ENCODE measurements at regions not wholly inside any gene's neighbourhood (a gene's known extent, or its start where the extent isn't known, plus 50 kb on each side); places are given as distances from the start of the nearest gene placed in this dataset.
A peak's percentile ranks its signal among the peaks of the same experiment; 100 is the strongest.
"Not testable (repeated sequence)": the region's sequence is repeated elsewhere in the genome, so short reads cannot be mapped to it uniquely, and the experiment has no call there.

DNA sequence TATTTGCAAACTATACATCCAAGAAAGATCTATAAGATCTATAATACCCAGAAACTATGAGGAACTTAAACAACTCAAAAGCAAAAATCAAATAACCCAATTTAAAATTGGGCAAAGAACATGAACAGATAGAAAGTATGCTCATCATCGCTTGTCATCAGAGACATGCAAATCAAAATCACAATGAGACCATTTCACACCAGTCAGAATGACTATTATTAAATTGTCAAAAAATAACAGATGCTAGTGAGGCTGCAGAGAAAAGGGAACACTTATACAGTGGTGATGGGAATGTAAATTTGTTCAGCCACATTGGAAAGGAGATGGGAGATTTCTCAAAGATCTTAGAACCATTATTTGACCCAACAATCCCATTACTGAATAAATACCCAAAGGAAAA is 1451.7 kb upstream of the ADGRL3 start:
- FAIRE-seq: no peak

DNA sequence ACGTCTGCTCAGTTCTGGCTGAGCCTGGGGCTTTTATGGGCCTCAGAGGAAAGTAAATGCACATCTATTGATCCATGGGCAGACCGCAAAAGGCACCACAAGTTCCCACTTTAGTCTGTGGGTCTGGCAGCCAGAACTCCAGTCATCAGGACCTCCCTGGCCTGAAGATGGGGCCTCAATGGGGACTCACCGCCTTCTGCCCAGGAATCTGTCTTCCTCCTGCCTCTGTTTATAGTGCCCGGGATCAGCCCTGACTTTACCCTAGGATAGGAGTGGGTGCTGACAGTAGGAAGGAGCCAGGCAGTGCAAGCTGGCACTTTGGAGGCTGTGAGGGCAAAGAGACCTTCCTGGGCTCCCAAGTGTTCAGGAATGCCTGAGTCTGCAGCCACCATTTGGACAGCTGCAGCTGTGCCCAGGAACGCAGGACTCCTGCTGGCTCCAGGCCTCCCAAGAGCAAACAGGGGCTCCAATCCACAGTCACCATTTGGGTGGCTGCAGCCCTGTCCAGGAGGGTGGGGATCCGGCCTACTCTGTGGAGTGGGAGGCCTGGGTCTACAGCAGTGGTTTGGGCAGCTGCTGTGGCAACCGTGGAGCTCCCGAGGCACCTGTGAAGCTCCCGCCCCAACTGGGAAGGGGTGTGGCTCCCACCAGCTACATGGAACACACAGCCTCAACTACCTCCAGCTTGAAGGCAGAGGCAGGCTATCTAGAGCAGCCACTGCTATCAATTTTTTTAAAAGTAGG is 1440.9 kb upstream of the ADGRL3 start:
- no peak for FAIRE-seq

GRCh38 chr4:59762344-59762743 is 1437.8 kb upstream of the ADGRL3 start:
- no peak for FAIRE-seq

DNA sequence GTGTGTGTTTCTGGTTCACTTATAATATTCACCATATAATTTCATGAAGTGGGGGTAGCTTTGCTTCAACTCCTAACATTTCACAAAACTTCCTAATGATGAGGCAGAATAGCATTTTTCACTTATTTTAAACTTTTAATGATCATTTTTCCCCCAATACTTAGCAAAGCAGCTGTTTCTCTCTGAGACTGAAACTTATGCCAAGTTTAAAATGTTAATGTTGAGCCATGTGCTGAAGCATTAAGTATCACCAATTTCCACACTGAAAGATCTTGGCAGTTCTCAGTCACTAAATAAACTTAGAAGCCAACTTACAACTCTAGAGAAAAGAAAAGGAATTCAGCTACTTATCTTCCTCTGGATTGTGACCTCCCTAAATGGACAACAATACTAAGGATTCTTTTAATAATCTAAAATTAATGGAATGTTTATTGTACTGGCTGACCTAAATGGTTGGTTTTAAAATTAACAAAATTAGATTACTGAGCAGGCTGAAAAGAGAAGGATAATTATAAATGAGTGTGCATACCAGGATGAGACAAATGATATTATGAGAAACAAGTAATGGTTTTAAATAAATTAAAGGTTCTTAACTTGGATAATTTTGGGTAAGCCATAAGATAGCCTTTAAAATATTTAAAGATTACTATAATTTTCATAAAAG is 1429.4 kb upstream of the ADGRL3 start:
- FAIRE-seq: no peak

DNA sequence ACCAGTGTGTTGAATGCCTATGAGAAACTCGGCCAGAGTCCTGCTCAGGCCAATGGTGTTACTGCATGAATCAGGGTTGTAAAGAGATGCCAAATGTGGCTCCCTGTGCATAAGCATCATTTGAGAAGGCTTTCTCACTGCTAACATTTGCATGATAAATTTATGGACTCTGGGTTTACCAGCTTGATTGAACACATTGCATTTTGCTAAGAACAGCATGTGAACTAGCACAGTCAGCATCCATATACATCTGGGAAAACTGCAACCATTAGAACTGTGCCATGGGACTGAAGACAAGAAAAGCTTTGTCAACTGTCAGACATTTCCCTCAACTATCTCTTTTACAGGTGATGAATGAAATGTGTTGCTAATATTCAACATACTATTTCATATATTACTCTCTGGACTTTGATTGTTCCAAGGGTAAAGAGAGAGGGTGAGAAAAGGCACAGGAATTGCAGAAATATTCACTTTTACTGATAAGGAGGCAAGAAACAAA is 1427.4 kb upstream of the ADGRL3 start:
- no peak for FAIRE-seq

DNA sequence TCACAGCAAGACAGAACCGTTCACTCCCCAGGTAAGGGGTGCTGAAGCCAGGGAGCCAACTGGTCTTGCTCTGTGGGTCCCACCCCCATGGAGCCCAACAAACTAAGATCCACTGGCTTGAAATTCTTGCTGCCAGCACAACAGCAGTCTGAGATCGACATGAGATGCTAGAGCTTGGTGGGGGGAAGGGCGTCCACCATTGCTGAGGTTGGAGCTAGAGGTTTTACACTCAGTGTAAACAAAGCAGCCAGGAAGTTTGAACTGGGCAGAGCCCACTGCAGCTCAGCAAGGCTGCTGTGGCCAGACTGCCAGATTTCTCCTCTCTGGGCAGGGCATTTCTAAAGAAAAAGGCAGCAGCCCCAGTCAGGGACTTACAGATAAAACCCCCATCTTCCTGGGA is 1419.9 kb upstream of the ADGRL3 start:
- not testable (repeated sequence) for FAIRE-seq

DNA sequence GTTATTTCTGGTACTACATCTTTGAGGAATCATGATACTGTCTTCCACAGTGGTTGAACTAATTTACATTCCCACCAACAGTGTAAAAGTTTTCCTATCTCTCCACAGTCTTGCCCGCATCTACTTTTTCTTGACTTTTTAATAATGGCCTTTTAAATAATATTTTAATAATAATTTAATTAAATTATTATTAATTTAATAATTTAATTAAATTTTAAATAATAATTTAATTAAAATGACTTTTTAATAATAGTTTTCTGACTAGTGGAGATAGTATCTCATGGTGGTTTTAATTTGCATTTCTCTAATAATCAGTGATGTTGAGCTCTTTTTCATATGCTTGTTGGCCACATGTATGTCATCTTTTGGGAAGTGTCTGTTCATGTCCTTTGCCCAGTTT is 1395.0 kb upstream of the ADGRL3 start:
- peak; percentile 55 for FAIRE-seq

DNA sequence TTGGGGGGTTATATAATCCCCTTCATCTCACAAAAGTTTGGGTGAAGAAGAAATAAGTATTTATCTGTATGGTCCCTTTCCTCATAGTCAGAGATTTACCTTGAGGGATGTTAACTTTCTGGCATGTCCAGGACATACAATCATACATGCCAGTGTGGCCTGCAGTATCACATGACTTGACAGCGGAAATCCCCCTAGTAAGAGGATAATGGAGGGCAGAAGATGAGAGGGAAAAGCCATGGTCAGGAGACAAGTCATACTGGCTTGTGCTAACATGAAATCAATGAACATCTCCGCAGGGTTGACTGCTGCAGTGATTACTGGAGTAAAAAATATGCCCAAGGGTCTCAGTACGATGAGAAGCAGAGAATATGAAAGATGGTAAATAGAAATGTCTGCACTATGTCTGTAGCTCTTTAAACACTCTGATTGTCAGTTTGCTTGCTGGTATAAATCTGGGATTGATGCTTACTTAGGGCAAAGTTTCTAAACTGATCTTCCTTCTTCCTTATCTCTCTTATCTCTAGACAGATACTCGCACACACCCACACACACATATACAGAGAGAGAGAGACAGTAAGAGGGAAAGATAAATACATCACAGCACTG is 1385.6 kb upstream of the ADGRL3 start:
- no peak for FAIRE-seq

DNA sequence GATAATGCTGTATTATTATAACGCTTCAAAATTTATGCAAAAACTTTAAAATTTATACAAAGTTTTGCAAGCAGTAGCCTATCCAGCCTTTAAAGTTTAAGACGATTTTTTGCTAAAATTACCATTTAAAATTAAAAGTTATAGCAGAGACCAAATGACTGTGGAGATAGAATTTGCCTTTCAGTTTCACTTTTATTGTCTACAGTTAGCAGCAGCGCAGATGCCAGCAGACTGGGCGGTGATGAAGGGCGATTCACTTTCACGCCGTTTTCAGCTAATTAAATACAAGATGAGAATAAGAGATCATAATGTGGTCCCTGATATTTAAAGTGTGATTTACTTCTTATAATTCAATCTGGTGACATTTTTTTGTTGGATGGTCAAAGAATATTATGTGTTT is 1381.5 kb upstream of the ADGRL3 start:
- FAIRE-seq: no peak

DNA sequence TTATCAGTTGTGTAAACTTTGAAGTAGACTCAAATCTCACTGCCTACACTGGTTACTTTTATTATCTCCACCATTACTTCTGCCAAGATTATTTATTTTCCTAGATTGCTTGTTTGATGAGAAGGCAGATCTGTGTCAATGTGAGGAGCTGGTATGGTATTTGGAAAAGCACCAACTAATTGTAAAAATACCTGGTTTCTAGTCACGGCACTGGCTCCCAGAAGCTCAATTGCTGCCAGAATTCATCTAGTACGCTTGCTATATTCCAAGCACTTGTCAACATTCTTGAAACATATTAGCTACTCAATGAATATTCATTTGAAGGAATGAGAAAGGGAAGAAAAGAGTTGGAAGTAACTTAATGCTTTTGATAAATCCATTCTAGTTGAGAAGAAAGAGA is 1376.8 kb upstream of the ADGRL3 start:
- no peak for FAIRE-seq

GRCh38 chr4:59825104-59825503 is 1375.0 kb upstream of the ADGRL3 start:
- FAIRE-seq: no peak

- no peak for FAIRE-seq
Observed at GRCh38 chr4:59831746-59832145, 1368.4 kb upstream of the ADGRL3 start.

- FAIRE-seq: peak; percentile 24
Observed at GRCh38 chr4:59834943-59835342, 1365.2 kb upstream of the ADGRL3 start.

GRCh38 chr4:59837751-59838150 is 1362.4 kb upstream of the ADGRL3 start:
- no peak for FAIRE-seq

DNA sequence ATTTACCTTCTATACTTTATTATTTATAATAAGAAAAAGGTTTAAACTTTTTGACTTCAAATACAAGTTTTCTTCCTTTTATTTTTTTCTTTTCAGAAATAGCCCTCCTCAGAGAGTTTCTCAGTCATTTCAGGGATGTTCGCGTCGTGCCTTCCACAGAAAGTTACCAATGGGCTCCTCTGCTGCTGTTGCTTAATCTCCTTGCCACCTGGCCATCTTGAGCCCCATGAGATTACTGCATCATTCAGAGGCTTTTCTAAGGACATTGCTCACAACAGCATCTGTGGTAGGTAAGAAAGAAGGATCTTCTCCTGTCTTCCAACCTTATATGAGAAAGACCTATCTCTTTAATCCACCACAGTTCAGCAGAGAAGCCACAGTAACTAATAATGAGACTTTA is 1361.9 kb upstream of the ADGRL3 start:
- no peak for FAIRE-seq

DNA sequence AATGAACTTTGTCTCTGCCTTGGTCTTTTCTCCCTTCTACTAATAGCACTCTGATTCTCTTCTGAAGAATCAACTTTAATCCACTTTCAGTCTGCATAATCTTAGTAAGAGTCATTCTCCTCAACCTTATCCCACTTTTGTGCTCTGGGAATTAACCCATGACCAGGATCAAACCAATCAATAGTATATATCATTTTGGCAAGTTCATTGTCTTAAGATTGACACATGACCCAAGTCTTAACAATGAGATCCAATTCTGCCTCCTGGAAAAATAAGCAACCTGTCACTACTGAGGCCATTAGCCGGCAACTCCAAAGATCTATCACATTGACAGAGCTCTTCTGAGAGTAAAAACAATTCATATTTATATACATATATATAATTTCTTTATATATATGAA is 1358.4 kb upstream of the ADGRL3 start:
- no peak for FAIRE-seq

DNA sequence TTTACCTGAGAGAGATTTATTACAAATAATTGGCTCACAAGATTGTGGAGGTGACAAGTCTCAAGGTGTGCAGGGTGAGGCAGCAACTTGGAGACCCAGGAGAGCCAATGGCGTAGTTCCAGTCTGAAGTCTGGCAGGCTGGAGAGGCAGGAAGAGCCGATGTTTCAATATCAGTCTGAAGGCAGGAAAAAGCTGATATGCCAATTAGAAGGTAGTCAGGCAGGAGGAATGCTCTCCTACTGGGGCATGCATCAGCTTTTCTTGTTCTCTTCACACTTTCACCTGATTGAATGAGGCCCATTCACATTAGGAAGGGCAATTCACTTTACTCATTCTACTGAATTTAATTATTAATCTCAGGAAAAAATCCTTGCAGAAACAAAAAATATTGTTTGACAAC is 1351.7 kb upstream of the ADGRL3 start:
- no peak for FAIRE-seq

- FAIRE-seq: no peak
Observed at GRCh38 chr4:59855630-59856352, 1344.3 kb upstream of the ADGRL3 start.

- no peak for FAIRE-seq
Observed at GRCh38 chr4:59869056-59869455, 1331.1 kb upstream of the ADGRL3 start.

- FAIRE-seq: no peak
Observed at GRCh38 chr4:59869559-59869958, 1330.6 kb upstream of the ADGRL3 start.

DNA sequence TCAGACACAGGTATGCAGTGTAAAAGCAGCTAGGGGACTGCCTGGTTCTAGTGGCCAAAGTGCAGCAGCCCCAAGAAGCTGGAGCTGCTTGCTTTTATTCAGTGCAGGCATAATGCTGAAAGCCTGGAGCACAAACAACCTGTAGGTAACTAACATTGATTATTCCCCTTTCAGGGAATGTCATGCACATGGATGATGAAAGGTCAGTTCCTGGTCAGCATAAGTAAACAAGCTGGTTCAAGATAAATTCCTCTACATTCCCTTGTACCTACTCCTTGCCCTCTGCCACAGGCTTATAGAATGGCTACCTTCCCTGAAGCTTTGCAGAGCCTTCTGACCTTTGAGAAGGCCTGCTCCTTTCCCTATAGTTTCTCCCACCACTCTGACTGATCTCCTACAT is 1318.5 kb upstream of the ADGRL3 start:
- FAIRE-seq: no peak

DNA sequence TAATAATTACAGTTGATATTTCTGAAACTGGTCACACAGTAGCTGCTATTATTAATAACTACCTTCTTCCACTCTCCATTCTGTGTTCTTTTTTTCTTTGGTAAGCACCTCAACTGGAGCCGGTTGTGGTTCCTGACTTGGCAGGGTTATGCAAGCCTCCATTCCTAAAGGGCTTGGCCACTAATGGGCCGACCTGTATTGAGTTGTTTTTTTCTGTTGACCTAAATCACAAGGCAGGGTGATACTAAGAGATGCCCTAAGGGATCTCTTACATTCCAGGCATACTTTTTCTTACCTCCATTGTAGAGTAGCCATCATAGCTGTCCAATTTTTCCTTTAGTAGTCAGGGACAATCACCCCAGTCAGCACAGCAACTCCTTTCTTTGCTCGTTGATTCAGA is 1295.8 kb upstream of the ADGRL3 start:
- no peak for FAIRE-seq

DNA sequence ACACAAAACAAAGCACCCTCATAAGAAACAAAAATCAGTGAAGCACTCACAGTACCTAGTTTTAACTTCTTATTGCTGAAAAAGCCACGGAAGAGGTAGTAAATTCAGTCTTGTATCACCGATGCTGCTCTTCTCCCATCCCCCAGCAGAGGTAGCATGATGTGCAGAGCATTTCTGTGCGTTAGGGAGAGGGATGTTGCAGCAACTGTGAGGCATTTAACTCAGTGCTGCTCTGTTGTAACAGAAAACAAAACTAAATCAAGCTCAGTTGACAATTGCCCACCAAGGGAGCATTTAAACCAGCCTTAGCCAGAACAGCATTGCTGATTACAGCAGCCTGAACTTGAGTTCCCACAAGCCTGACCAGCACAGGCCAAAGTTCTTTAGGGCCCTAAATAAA is 1279.7 kb upstream of the ADGRL3 start:
- no peak for FAIRE-seq

Data from colon (tissue), 2 donors.